Neutrophil (primary cell): ENCODE measurements at regions not wholly inside any gene's neighbourhood (a gene's known extent, or its start where the extent isn't known, plus 50 kb on each side); places are given as distances from the start of the nearest gene placed in this dataset.
"Not testable (repeated sequence)": the region's sequence is repeated elsewhere in the genome, so short reads cannot be mapped to it uniquely, and the experiment has no call there.

Source experiments
- H3K27ac ChIP-seq: fragments of 200-600 bp; sonication (generic); 2 replicates; pipeline ENCODE4 v1.5.1; 2016; ENCODE audit warnings: mild to moderate bottlenecking, moderate library complexity
- H3K27me3 ChIP-seq: fragments of 200-600 bp; sonication (generic); 2 replicates; pipeline ENCODE4 v1.6.0; 2016; ENCODE audit warnings: mild to moderate bottlenecking
- H3K36me3 ChIP-seq: fragments of 200-600 bp; sonication (generic); 2 replicates; pipeline ENCODE4 v1.5.1; 2017
- H3K4me1 ChIP-seq, 2 experiments: fragments of 200-600 bp in 1 of 2; sonication (generic) in 1 of 2; 1 replicate in 1 of 2; 2 replicates in 1 of 2; pipeline versions ENCODE4 v1.5.1 to v1.6.1; 2013 to 2016; ENCODE audit warnings: low read depth in 1 of 2, low read length in 1 of 2, mild to moderate bottlenecking in 1 of 2, moderate library complexity in 1 of 2; ENCODE audit not compliant: control insufficient read depth in 1 of 2, insufficient read depth in 1 of 2
- H3K4me3 ChIP-seq, 2 experiments: fragments of 200-600 bp in 1 of 2; sonication (generic) in 1 of 2; 1 replicate in 1 of 2; 2 replicates in 1 of 2; pipeline ENCODE4 v1.5.1; 2013 to 2016; ENCODE audit warnings: low read depth in 1 of 2, low read length in 1 of 2, mild to moderate bottlenecking in 1 of 2, moderate library complexity in 1 of 2
- H3K9me3 ChIP-seq: fragments of 200-600 bp; sonication (generic); 2 replicates; pipeline ENCODE4 v1.5.1; 2016
- CTCF ChIP-seq: fragments of 200-600 bp; sonication (generic); IDR thresholded peaks from 2 replicates; pipeline ENCODE4 v1.5.1; 2016; ENCODE audit warnings: antibody characterized with exemption

GRCh38 chr2:131646669-131647297, 119.1 kb downstream of the CCDC74A start:
- no peak overlapping the region for H3K27ac ChIP-seq
- no peaks in the 10 kb centered on the region for H3K9me3 ChIP-seq
- no peaks in the 10 kb centered on the region for H3K36me3 ChIP-seq
- peaks cover 55% of the 10 kb centered on the region for H3K27me3 ChIP-seq
- H3K4me1 ChIP-seq, result no peaks in the 10 kb centered on the region
- H3K4me3 ChIP-seq, result no peak overlapping the region
- no peak for TF ChIP-seq CTCF

GRCh38 chr2:131648565-131648964, 120.9 kb downstream of the CCDC74A start:
- H3K36me3 ChIP-seq, H3K27ac ChIP-seq, H3K9me3 ChIP-seq, H3K4me3 ChIP-seq, H3K4me1 ChIP-seq: not testable (repeated sequence)
- peaks cover 59% of the 10 kb centered on the region for H3K27me3 ChIP-seq

GRCh38 chr2:131652246-131652645, 124.6 kb downstream of the CCDC74A start:
- peaks cover 41% of the 10 kb centered on the region for H3K27me3 ChIP-seq
- H3K36me3 ChIP-seq, H3K4me1 ChIP-seq, H3K4me3 ChIP-seq, H3K27ac ChIP-seq, H3K9me3 ChIP-seq: not testable (repeated sequence)

GRCh38 chr2:131654107-131654506, 126.4 kb downstream of the CCDC74A start:
- not testable (repeated sequence) for H3K27ac ChIP-seq

GRCh38 chr2:131656816-131657633, 129.3 kb downstream of the CCDC74A start:
- Histone ChIP-seq H3K36me3 (no peaks in the 10 kb centered on the region), H3K9me3 (no peaks in the 10 kb centered on the region), H3K4me3 (no peak overlapping the region), H3K4me1 (no peaks in the 10 kb centered on the region), H3K27ac (no peak overlapping the region), H3K27me3 (peaks cover 17% of the 10 kb centered on the region)
- no peak for TF ChIP-seq CTCF

More at GRCh38 chr2:131654107-131654506, 126.4 kb downstream of the CCDC74A start:
- H3K9me3 ChIP-seq, H3K36me3 ChIP-seq, H3K4me1 ChIP-seq, H3K4me3 ChIP-seq: not testable (repeated sequence)
- peaks cover 26% of the 10 kb centered on the region for H3K27me3 ChIP-seq

GRCh38 chr2:131657895-131658768, 130.4 kb downstream of the CCDC74A start:
- H3K4me1 ChIP-seq, result no peaks in the 10 kb centered on the region
- H3K36me3 ChIP-seq, result no peaks in the 10 kb centered on the region
- no peak overlapping the region for H3K4me3 ChIP-seq
- no peak for TF ChIP-seq CTCF
- H3K27ac ChIP-seq, result no peak overlapping the region
- no peaks in the 10 kb centered on the region for H3K9me3 ChIP-seq
- H3K27me3 ChIP-seq, result peaks cover 13% of the 10 kb centered on the region
